Glutamatergic neuron (in vitro differentiated cells): ENCODE measurements at regions not wholly inside any gene's neighbourhood (a gene's known extent, or its start where the extent isn't known, plus 50 kb on each side); places are given as distances from the start of the nearest gene placed in this dataset.

Experiments
- DNase-seq: peaks from one replicate; pipeline ENCODE4 v3.0.0; 2022
- H3K27ac Mint-ChIP-seq: one replicate; pipeline ENCODE4 v1.8.0; 2020; ENCODE audit warnings: mild to moderate bottlenecking, mixed read lengths, inconsistent platforms; ENCODE audit not compliant: unreplicated experiment
- H3K27me3 Mint-ChIP-seq: one replicate; pipeline ENCODE4 v1.8.0; 2020; ENCODE audit warnings: mild to moderate bottlenecking, moderate library complexity, mixed read lengths, inconsistent platforms; ENCODE audit not compliant: unreplicated experiment
- H3K36me3 Mint-ChIP-seq: one replicate; pipeline ENCODE4 v1.8.0; 2020; ENCODE audit warnings: mild to moderate bottlenecking, mixed read lengths, inconsistent platforms; ENCODE audit not compliant: unreplicated experiment
- H3K4me1 Mint-ChIP-seq: one replicate; pipeline ENCODE4 v1.8.0; 2020; ENCODE audit warnings: mild to moderate bottlenecking, low read depth, mixed read lengths, inconsistent platforms; ENCODE audit not compliant: unreplicated experiment
- H3K4me3 Mint-ChIP-seq: one replicate; pipeline ENCODE4 v1.8.0; 2020; ENCODE audit warnings: mild to moderate bottlenecking, mixed read lengths, inconsistent platforms; ENCODE audit not compliant: unreplicated experiment
- H3K9me3 Mint-ChIP-seq: one replicate; pipeline ENCODE4 v1.8.0; 2020; ENCODE audit warnings: mild to moderate bottlenecking, moderate library complexity, mixed read lengths, inconsistent platforms; ENCODE audit not compliant: unreplicated experiment
- TF ChIP-seq, protein P1 (sequence below): fragments of 200-600 bp; sonication (generic); IDR thresholded peaks from one replicate; pipeline ENCODE4 v1.5.0; 2021; ENCODE audit not compliant: partially characterized antibody, unreplicated experiment

DNA sequence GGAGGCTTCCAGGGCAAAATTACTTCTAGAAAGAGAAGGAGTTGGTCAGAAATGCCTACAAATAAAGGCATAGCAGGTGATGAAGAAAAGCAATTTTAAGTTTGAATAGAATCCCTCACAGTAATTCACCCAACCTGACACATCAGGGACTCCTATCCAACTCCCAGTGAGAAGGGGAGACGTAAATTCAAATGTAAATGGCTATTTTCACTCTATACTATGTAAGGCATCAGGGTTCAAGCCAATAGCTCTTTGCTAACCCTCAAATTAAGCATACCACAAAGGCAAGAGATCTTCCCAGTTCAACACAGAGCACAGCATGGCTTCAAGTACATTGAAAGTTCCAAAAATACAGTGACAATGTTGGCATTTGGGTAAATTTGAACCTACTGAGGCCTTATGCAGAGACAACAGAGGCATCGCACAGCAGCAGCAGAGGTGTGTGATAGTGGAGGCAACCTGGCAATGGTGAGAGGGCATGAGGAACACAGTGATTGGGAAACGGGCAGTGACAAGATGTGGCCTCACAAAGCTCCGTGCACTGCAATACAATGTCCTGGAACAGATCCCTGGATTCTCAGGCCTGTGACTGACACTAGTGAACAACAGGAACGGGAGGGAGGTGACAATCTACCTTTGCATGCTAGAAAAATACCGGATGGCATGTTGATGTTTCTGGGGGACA, 95.7 kb downstream of the VSTM2A start:
- H3K9me3 Mint-ChIP-seq, result no peaks in the 10 kb centered on the region
- no peak overlapping the region for H3K27ac Mint-ChIP-seq

DNA sequence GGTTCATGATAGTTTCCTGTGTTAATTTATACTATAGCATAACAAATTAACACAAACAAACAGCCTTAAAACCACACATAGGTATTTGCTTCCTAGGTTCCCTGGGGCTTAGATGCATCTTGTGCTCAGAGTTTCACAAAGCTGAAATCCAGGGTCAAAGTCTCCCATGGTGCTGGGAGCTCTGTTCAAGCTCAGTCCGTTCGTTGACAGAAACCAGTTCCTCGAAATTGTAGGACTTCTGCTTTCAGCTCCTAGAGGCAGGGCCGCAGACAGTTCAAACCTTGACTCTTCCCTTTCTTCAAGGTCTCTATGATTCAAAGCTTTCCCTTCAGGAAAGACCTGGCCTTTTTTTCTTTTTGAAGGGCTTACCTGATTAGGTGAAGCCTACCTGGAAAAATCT, 90.5 kb downstream of the VSTM2A start:
- Mint-ChIP-seq H3K36me3 (no peaks in the 10 kb centered on the region), H3K4me3 (no peak overlapping the region), H3K27ac (no peak overlapping the region), H3K4me1 (no peaks in the 10 kb centered on the region), H3K27me3 (no peaks in the 10 kb centered on the region), H3K9me3 (no peaks in the 10 kb centered on the region)
- TF ChIP-seq, protein P1, sequence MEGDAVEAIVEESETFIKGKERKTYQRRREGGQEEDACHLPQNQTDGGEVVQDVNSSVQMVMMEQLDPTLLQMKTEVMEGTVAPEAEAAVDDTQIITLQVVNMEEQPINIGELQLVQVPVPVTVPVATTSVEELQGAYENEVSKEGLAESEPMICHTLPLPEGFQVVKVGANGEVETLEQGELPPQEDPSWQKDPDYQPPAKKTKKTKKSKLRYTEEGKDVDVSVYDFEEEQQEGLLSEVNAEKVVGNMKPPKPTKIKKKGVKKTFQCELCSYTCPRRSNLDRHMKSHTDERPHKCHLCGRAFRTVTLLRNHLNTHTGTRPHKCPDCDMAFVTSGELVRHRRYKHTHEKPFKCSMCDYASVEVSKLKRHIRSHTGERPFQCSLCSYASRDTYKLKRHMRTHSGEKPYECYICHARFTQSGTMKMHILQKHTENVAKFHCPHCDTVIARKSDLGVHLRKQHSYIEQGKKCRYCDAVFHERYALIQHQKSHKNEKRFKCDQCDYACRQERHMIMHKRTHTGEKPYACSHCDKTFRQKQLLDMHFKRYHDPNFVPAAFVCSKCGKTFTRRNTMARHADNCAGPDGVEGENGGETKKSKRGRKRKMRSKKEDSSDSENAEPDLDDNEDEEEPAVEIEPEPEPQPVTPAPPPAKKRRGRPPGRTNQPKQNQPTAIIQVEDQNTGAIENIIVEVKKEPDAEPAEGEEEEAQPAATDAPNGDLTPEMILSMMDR, result no peak
- DNase-seq, result no peak

More for the DNA sequence above, 95.7 kb downstream of the VSTM2A start:
- H3K4me1 Mint-ChIP-seq, result no peaks in the 10 kb centered on the region
- DNase-seq, result no peak
- H3K36me3 Mint-ChIP-seq, result no peaks in the 10 kb centered on the region
- TF ChIP-seq, protein P1, result no peak
- no peak overlapping the region for H3K4me3 Mint-ChIP-seq
- no peaks in the 10 kb centered on the region for H3K27me3 Mint-ChIP-seq

DNA sequence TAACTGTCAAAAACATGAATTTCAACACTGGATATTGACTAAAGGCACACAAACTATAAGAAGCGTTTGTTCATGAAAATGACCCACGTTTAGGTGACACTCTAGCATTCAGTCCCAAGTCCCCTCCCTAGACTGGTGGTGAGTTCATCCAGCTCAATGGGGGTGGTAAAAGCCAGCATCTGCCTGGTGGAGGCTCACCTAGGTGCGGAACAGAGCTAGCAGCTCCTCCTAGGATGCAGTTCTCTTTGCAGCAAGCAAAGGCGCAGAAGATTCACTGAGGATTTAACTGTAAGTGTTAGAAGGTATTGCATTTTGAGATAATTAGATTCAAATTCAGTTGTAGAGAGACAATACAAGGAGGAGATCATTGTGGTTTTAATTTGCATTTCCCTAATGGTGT, 87.6 kb downstream of the VSTM2A start:
- no peak overlapping the region for H3K27ac Mint-ChIP-seq
- TF ChIP-seq, protein P1, result no peak
- H3K4me1 Mint-ChIP-seq, result no peaks in the 10 kb centered on the region
- no peaks in the 10 kb centered on the region for H3K36me3 Mint-ChIP-seq
- H3K27me3 Mint-ChIP-seq, result no peaks in the 10 kb centered on the region
- no peak for DNase-seq
- no peak overlapping the region for H3K4me3 Mint-ChIP-seq
- H3K9me3 Mint-ChIP-seq, result no peaks in the 10 kb centered on the region

- TF ChIP-seq, protein P1, result no peak
- no peaks in the 10 kb centered on the region for H3K27me3 Mint-ChIP-seq
- no peak overlapping the region for H3K27ac Mint-ChIP-seq
- H3K9me3 Mint-ChIP-seq, result no peaks in the 10 kb centered on the region
- DNase-seq, result no peak
- no peaks in the 10 kb centered on the region for H3K4me1 Mint-ChIP-seq
- no peak overlapping the region for H3K4me3 Mint-ChIP-seq
- no peaks in the 10 kb centered on the region for H3K36me3 Mint-ChIP-seq
Observed at GRCh38 chr7:54622696-54623309, 80.6 kb downstream of the VSTM2A start.
